ENCODE measurements at regions not wholly inside any gene's neighbourhood (a gene's known extent, or its start where the extent isn't known, plus 50 kb on each side); places are given as distances from the start of the nearest gene placed in this dataset.

GRCh38 chr12:108078428-108078827, 50.7 kb upstream of the WSCD2 start:
- CTCF ChIA-PET, result no interaction called here
- POLR2A ChIA-PET, result no interaction called here
- Histone ChIP-seq H3K9me3 (no peaks in the 10 kb centered on the region), H3K4me1 (no peaks in the 10 kb centered on the region), H3K4me3 (no peak overlapping the region), H3K4me2 (no peak overlapping the region), H3K27ac (no peak overlapping the region)
- 33% methylated on average over 3 of the region's 3 CpGs for WGBS (ENCODE audit: missing lambda C conversion rate)
- FAIRE-seq (no peak), ATAC-seq (no peak), DNase-seq (ENCODE audit: low read depth in 1 of 2, low spot score in 1 of 2) (no peak)
- TF ChIP-seq TP53 (CRISPR knock-in tag; IDR thresholded peaks at IDR 0.05), result no peak
- TF ChIP-seq GATA3 (IDR thresholded peaks at IDR 0.05; ENCODE audit: borderline replicate concordance), result no peak
- no peak for TF ChIP-seq RAD21 (conservative IDR thresholded peaks at IDR 0.05 in 1 of 2, IDR thresholded peaks at IDR 0.05 in 1 of 2)
- no peak for TF ChIP-seq KDM1A (IDR thresholded peaks at IDR 0.05; ENCODE audit: low read depth)
- no peak for TF ChIP-seq FOXS1 (CRISPR knock-in tag; IDR thresholded peaks at IDR 0.05)
- TF ChIP-seq JUNB (IDR thresholded peaks at IDR 0.05), result no peak
- no peak for TF ChIP-seq FOSB (CRISPR knock-in tag; IDR thresholded peaks at IDR 0.05)
- no peak for TF ChIP-seq TFCP2L1 (CRISPR knock-in tag; IDR thresholded peaks at IDR 0.05)
- TF ChIP-seq CTCF (IDR thresholded peaks at IDR 0.05), result no peak
- TF ChIP-seq E2F6 (IDR thresholded peaks at IDR 0.05; ENCODE audit: borderline replicate concordance, low read depth), result no peak
- TF ChIP-seq CHD2 (IDR thresholded peaks at IDR 0.05; ENCODE audit: low read length, partially characterized antibody), result no peak
- no peak for TF ChIP-seq BCL3 (IDR thresholded peaks at IDR 0.05)
- TF ChIP-seq KDM5A (IDR thresholded peaks at IDR 0.05), result no peak
- TF ChIP-seq MAX (IDR thresholded peaks at IDR 0.05), result no peak
- TF ChIP-seq NFE2L2 (conservative IDR thresholded peaks at IDR 0.05; ENCODE audit: low read length), result no peak
- TF ChIP-seq CBX8 (IDR thresholded peaks at IDR 0.05), result no peak
- TF ChIP-seq REST (IDR thresholded peaks at IDR 0.05), result no peak

Small RNA genes lying in the stretch of these regions (small RNA-seq; reads per million reads assigned to genes)
- gene AC126177.5, result 0 reads per million in 6 experiments

Data from A549 (cell line).